ENCODE measurements at regions not wholly inside any gene's neighbourhood (a gene's known extent, or its start where the extent isn't known, plus 50 kb on each side); places are given as distances from the start of the nearest gene placed in this dataset.

- no peak for DNase-seq (ENCODE audit: low read depth)
Measured at GRCh38 chr1:212525479-212526110, 83.0 kb upstream of the ATF3 start.

- no peak for DNase-seq (ENCODE audit: low read depth)
Measured at GRCh38 chr1:212526111-212526491, 82.5 kb upstream of the ATF3 start.

GRCh38 chr1:212528501-212528900, 80.1 kb upstream of the ATF3 start:
- no peak for DNase-seq (ENCODE audit: low read depth)

GRCh38 chr1:212529211-212529741, 79.3 kb upstream of the ATF3 start:
- DNase-seq (ENCODE audit: low read depth): no peak

- DNase-seq (ENCODE audit: low read depth): no peak
Measured at GRCh38 chr1:212531267-212531666, 77.3 kb upstream of the ATF3 start.

- DNase-seq (ENCODE audit: low read depth): no peak
Measured at GRCh38 chr1:212531796-212532195, 76.8 kb upstream of the ATF3 start.

GRCh38 chr1:212532469-212533147, 76.0 kb upstream of the ATF3 start:
- no peak for DNase-seq (ENCODE audit: low read depth)

- DNase-seq (ENCODE audit: low read depth): no peak
Measured at GRCh38 chr1:212533148-212533517, 75.4 kb upstream of the ATF3 start.

- DNase-seq (ENCODE audit: low read depth): no peak
Measured at GRCh38 chr1:212536586-212536985, 72.0 kb upstream of the ATF3 start.

GRCh38 chr1:212537610-212538009, 71.0 kb upstream of the ATF3 start:
- DNase-seq (ENCODE audit: low read depth): no peak

GRCh38 chr1:212539737-212540430, 68.7 kb upstream of the ATF3 start:
- DNase-seq (ENCODE audit: low read depth): no peak

- no peak for DNase-seq (ENCODE audit: low read depth)
Measured at GRCh38 chr1:212542761-212543187, 65.8 kb upstream of the ATF3 start.

GRCh38 chr1:212544110-212544509, 64.5 kb upstream of the ATF3 start:
- DNase-seq (ENCODE audit: low read depth): no peak

- no peak for DNase-seq (ENCODE audit: low read depth)
Measured at GRCh38 chr1:212545941-212546635, 62.5 kb upstream of the ATF3 start.

- DNase-seq (ENCODE audit: low read depth): no peak
Measured at GRCh38 chr1:212549503-212550017, 59.0 kb upstream of the ATF3 start.

GRCh38 chr1:212551929-212552328, 56.6 kb upstream of the ATF3 start:
- no peak for DNase-seq (ENCODE audit: low read depth)

- no peak for DNase-seq (ENCODE audit: low read depth)
Measured at GRCh38 chr1:212553676-212554075, 54.9 kb upstream of the ATF3 start.

GRCh38 chr1:212554401-212554800, 54.2 kb upstream of the ATF3 start:
- DNase-seq (ENCODE audit: low read depth): no peak

GRCh38 chr1:212555426-212555825, 53.1 kb upstream of the ATF3 start:
- DNase-seq (ENCODE audit: low read depth): no peak

- no peak for DNase-seq (ENCODE audit: low read depth)
Measured at GRCh38 chr1:212556822-212557549, 51.6 kb upstream of the ATF3 start.
